NT2/D1 (cell line): ENCODE measurements at regions not wholly inside any gene's neighbourhood (a gene's known extent, or its start where the extent isn't known, plus 50 kb on each side); places are given as distances from the start of the nearest gene placed in this dataset.
"Not testable (repeated sequence)": the region's sequence is repeated elsewhere in the genome, so short reads cannot be mapped to it uniquely, and the experiment has no call there.

Source experiments
- DNase-seq: peaks from one replicate; pipeline ENCODE4 v3.0.0-alpha.2; 2011; ENCODE audit warnings: low read depth, low spot score
- H3K27me3 ChIP-seq: 2 replicates; pipeline ENCODE4 v1.6.0; 2011; ENCODE audit warnings: mild to moderate bottlenecking; ENCODE audit not compliant: insufficient read length, insufficient read depth
- H3K36me3 ChIP-seq: 2 replicates; pipeline ENCODE4 v1.6.1; 2011; ENCODE audit warnings: mild to moderate bottlenecking, low read length, mixed read lengths; ENCODE audit not compliant: insufficient read depth, insufficient read length
- H3K4me1 ChIP-seq: 2 replicates; pipeline ENCODE4 v1.5.1; 2011; ENCODE audit not compliant: insufficient read depth, insufficient read length
- H3K4me3 ChIP-seq: 2 replicates; pipeline ENCODE4 v1.5.1; 2011; ENCODE audit warnings: low read depth; ENCODE audit not compliant: insufficient read length
- H3K9ac ChIP-seq: 2 replicates; pipeline ENCODE4 v1.6.0; 2011; ENCODE audit warnings: low read depth; ENCODE audit not compliant: insufficient read length
- H3K9me3 ChIP-seq: 2 replicates; pipeline ENCODE4 v1.5.1; 2011; ENCODE audit warnings: mild to moderate bottlenecking, low read length; ENCODE audit not compliant: insufficient read depth
- SUZ12 ChIP-seq: IDR thresholded peaks from 2 replicates; pipeline ENCODE4 v1.6.1; 2011; ENCODE audit not compliant: insufficient read length, insufficient read depth; ENCODE audit errors: extremely low read depth
- YY1 ChIP-seq: IDR thresholded peaks from 2 replicates; pipeline ENCODE4 v1.6.1; 2011; ENCODE audit not compliant: insufficient read length, insufficient read depth
- ZNF274 ChIP-seq: IDR thresholded peaks from 2 replicates; pipeline ENCODE4 v1.6.1; 2011; ENCODE audit warnings: mild to moderate bottlenecking, low read depth, low read length

DNA sequence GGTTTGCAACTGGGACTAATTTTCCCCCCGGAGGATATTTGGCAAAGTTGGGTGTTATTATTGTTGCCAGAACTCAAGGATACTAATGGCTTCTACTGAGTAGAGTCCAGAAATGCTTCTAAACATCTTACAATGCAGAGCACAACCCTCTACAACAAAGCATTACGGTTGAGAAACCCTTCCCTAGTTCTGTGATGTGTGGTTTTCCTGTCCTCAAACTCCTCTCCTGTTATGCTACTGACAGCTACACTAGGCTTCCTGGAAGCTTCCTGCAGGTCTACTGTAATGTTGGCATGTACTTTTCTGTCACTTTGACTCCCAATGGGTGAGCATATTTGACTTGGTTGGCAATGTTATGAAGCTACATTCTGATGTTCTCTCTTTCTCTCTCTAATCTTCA, 1656.9 kb downstream of the MRPL39 start:
- Histone ChIP-seq H3K9ac (no peak overlapping the region), H3K4me1 (no peaks in the 10 kb centered on the region), H3K9me3 (no peaks in the 10 kb centered on the region), H3K27me3 (no peaks in the 10 kb centered on the region), H3K36me3 (no peaks in the 10 kb centered on the region), H3K4me3 (no peak overlapping the region)
- no peak for DNase-seq
- no peak for TF ChIP-seq YY1
- TF ChIP-seq ZNF274, result no peak
- no peak for TF ChIP-seq SUZ12

GRCh38 chr21:23949493-23949892, 1657.8 kb downstream of the MRPL39 start:
- Histone ChIP-seq H3K4me3 (no peak overlapping the region), H3K9me3 (peaks cover 3% of the 10 kb centered on the region; the same call in 1 of the 2 replicates), H3K4me1 (no peaks in the 10 kb centered on the region), H3K36me3 (no peaks in the 10 kb centered on the region), H3K9ac (no peak overlapping the region), H3K27me3 (no peaks in the 10 kb centered on the region)
- DNase-seq, result no peak
- no peak for TF ChIP-seq YY1
- no peak for TF ChIP-seq ZNF274
- TF ChIP-seq SUZ12, result no peak

DNA sequence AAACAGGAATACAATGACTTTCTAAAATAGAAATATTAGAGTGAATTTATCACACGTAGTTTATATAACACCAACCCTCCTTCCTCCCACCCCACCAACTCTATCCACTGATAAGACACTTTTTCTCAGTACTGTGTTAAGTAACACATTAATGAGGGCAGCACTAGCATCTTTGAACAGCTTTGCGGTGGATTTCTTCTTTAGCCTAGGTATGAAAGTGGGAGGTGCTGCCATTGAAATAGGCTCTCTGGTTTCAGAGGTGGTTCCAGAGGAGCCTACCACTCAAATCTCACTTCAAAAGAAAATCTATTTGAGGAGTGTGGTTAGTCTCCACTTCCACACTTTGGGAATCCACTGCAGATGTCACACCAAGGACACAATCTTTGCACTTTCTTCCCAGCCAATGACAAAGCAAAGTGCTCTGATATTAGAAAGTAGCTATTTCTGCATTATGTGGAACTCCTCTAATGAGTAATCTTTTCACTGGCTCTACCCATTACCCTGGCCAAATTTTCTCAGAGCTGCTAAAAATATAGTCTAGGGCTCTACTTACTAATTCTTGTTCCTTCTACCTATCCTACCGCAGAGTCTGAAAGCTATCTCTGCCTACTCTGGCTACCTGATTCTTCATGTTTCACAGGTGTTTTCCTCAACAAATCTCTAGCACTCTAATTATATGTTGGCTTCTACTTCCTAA, 1667.8 kb downstream of the MRPL39 start:
- no peaks in the 10 kb centered on the region for H3K9me3 ChIP-seq
- no peak overlapping the region for H3K4me3 ChIP-seq
- no peak overlapping the region for H3K9ac ChIP-seq
- no peaks in the 10 kb centered on the region for H3K4me1 ChIP-seq
- TF ChIP-seq SUZ12 (no peak), ZNF274 (no peak), YY1 (no peak)
- H3K27me3 ChIP-seq, result no peaks in the 10 kb centered on the region
- H3K36me3 ChIP-seq, result no peaks in the 10 kb centered on the region
- DNase-seq, result no peak

GRCh38 chr21:23936991-23937390, 1670.3 kb downstream of the MRPL39 start:
- Histone ChIP-seq H3K4me3 (no peak overlapping the region), H3K9me3 (no peaks in the 10 kb centered on the region), H3K9ac (no peak overlapping the region), H3K36me3 (no peaks in the 10 kb centered on the region), H3K27me3 (no peaks in the 10 kb centered on the region), H3K4me1 (no peaks in the 10 kb centered on the region)
- no peak for DNase-seq
- TF ChIP-seq YY1 (no peak), SUZ12 (no peak), ZNF274 (no peak)

- TF ChIP-seq ZNF274 (no peak), YY1 (no peak), SUZ12 (no peak)
- H3K4me1 ChIP-seq, result no peaks in the 10 kb centered on the region
- H3K4me3 ChIP-seq, result no peak overlapping the region
- H3K27me3 ChIP-seq, result no peaks in the 10 kb centered on the region
- no peak overlapping the region for H3K9ac ChIP-seq
- no peaks in the 10 kb centered on the region for H3K36me3 ChIP-seq
- peak; percentile 52 for DNase-seq
- H3K9me3 ChIP-seq, result no peaks in the 10 kb centered on the region
Observed at GRCh38 chr21:23936224-23936623, 1671.1 kb downstream of the MRPL39 start.

- TF ChIP-seq ZNF274 (no peak), SUZ12 (no peak)
- H3K9me3 ChIP-seq, result no peaks in the 10 kb centered on the region
- H3K9ac ChIP-seq, result no peak overlapping the region
- no peak overlapping the region for H3K4me3 ChIP-seq
- no peak for DNase-seq
- no peaks in the 10 kb centered on the region for H3K4me1 ChIP-seq
- no peaks in the 10 kb centered on the region for H3K36me3 ChIP-seq
- H3K27me3 ChIP-seq, result no peaks in the 10 kb centered on the region
Observed at GRCh38 chr21:23930565-23930964, 1676.7 kb downstream of the MRPL39 start.

GRCh38 chr21:23926430-23926829, 1680.9 kb downstream of the MRPL39 start:
- H3K9ac ChIP-seq, H3K36me3 ChIP-seq: not testable (repeated sequence)

More at GRCh38 chr21:23926430-23926829, 1680.9 kb downstream of the MRPL39 start:
- not testable (repeated sequence) for DNase-seq, H3K9me3 ChIP-seq, H3K27me3 ChIP-seq, H3K4me1 ChIP-seq, H3K4me3 ChIP-seq
